Endothelial cell of umbilical vein (primary cell): ENCODE measurements at regions not wholly inside any gene's neighbourhood (a gene's known extent, or its start where the extent isn't known, plus 50 kb on each side); places are given as distances from the start of the nearest gene placed in this dataset.

Source experiments
- BruUV-seq: library from RNA; stranded (reverse); fragments of 400-500 nt; replicated peaks from 2 replicates; lab custom pipeline; 2021; lab: Mats Ljungman, UMichigan
- CTCF ChIA-PET: fragments of 300-600, 350-600 bp; sonication (Branson Sonifier 250); formaldehyde crosslinking; loops from one replicate; lab custom pipeline; 2021; ENCODE audit warnings: antibody characterized with exemption, inconsistent platforms; lab: Charles Lee
- POLR2A ChIA-PET: fragments of 300-600, 350-600 bp; sonication (Branson Sonifier 250); formaldehyde crosslinking; loops from one replicate; lab custom pipeline; 2021; ENCODE audit warnings: antibody characterized with exemption, inconsistent platforms; lab: Charles Lee
- DNase-seq: peaks from one replicate; pipeline ENCODE4 v3.0.0-alpha.2; 2011; ENCODE audit warnings: low read depth, low spot score
- FAIRE-seq: peaks from 2 replicates; lab custom pipeline; 2011; peaks lifted over from hg19 to GRCh38; lab: Jason Lieb, UNC
- H2AFZ ChIP-seq: 2 replicates; pipeline ENCODE4 v1.6.0; 2012; ENCODE audit warnings: low read depth, low read length, control low read depth, inconsistent platforms
- H3K27ac ChIP-seq: 2 replicates; pipeline ENCODE4 v1.5.1; 2011; ENCODE audit warnings: low read depth, mild to moderate bottlenecking, control low read depth, low read length, moderate library complexity; ENCODE audit not compliant: insufficient read depth
- H3K27me3 ChIP-seq, 2 experiments: 2 replicates each; pipeline versions ENCODE4 v1.6.0 to v1.6.1; 2011; ENCODE audit warnings: low read length in 2 of 2, mixed read lengths in 1 of 2; ENCODE audit not compliant: control insufficient read depth in 2 of 2, insufficient read depth in 2 of 2
- H3K36me3 ChIP-seq, 2 experiments: 2 replicates in 1 of 2; 3 replicates in 1 of 2; pipeline ENCODE4 v1.5.1; 2011; ENCODE audit warnings: low read length in 2 of 2, mild to moderate bottlenecking in 1 of 2, moderate library complexity in 1 of 2; ENCODE audit not compliant: control insufficient read depth in 2 of 2, insufficient read depth in 2 of 2; ENCODE audit errors: extremely low read depth in 1 of 2
- H3K4me1 ChIP-seq: 3 replicates; pipeline ENCODE4 v1.5.1; 2011; ENCODE audit warnings: mild to moderate bottlenecking, low read length; ENCODE audit not compliant: control insufficient read depth, insufficient read depth; ENCODE audit errors: extremely low read depth
- H3K4me2 ChIP-seq: 2 replicates; pipeline ENCODE4 v1.6.1; 2011; ENCODE audit warnings: low read length, control low read depth, mixed read lengths; ENCODE audit not compliant: insufficient read depth
- H3K4me3 ChIP-seq, 3 experiments: fragments of 200-600 bp in 1 of 3; sonication (generic), shearing (Covaris generic) in 1 of 3; replicated peaks in 1 of 3; 2 replicates each; pipeline ENCODE4 v1.5.1; 2011 to 2016; ENCODE audit warnings: control low read depth in 3 of 3, low read length in 3 of 3, mild to moderate bottlenecking in 2 of 3, inconsistent platforms in 1 of 3, low read depth in 1 of 3, moderate library complexity in 1 of 3; ENCODE audit not compliant: insufficient read depth in 1 of 3
- H3K79me2 ChIP-seq: 2 replicates; pipeline ENCODE4 v1.6.0; 2012; ENCODE audit warnings: low read length, inconsistent platforms; ENCODE audit not compliant: control insufficient read depth, insufficient read depth
- H3K9ac ChIP-seq: replicated peaks from 2 replicates; pipeline ENCODE3; 2011; ENCODE audit warnings: low read length, control low read depth; ENCODE audit not compliant: insufficient read depth; ENCODE audit errors: extremely low read depth
- H3K9me1 ChIP-seq: replicated peaks from 3 replicates; pipeline ENCODE4 v1.6.0; 2011; ENCODE audit warnings: mild to moderate bottlenecking, low read length; ENCODE audit not compliant: control insufficient read depth, insufficient read depth; ENCODE audit errors: extremely low read depth
- H3K9me3 ChIP-seq: replicated peaks from 2 replicates; pipeline ENCODE4 v1.5.1; 2012; ENCODE audit warnings: low read length, inconsistent platforms; ENCODE audit not compliant: control insufficient read depth, insufficient read depth
- H4K20me1 ChIP-seq: replicated peaks from 2 replicates; pipeline ENCODE3; 2011; ENCODE audit warnings: mild to moderate bottlenecking, low read length; ENCODE audit not compliant: control insufficient read depth, insufficient read depth; ENCODE audit errors: extremely low read depth
- EZH2 ChIP-seq: IDR thresholded peaks from 2 replicates; pipeline ENCODE4 v1.6.1; 2012; ENCODE audit warnings: borderline replicate concordance, low read depth, mild to moderate bottlenecking, moderate library complexity, low read length, inconsistent platforms; ENCODE audit not compliant: severe bottlenecking
- FOS ChIP-seq: IDR thresholded peaks from 2 replicates; pipeline ENCODE4 v1.6.1; 2011; ENCODE audit warnings: mild to moderate bottlenecking, low read length, moderate library complexity, borderline replicate concordance; ENCODE audit not compliant: insufficient read depth
- GATA2 ChIP-seq: IDR thresholded peaks from 2 replicates; pipeline ENCODE4 v1.7.0; 2011; ENCODE audit warnings: low read depth, mild to moderate bottlenecking, moderate library complexity, mixed read lengths, low read length; ENCODE audit not compliant: insufficient read length, insufficient read depth
- JUN ChIP-seq: IDR thresholded peaks from 2 replicates; pipeline ENCODE4 v1.6.1; 2011; ENCODE audit warnings: borderline replicate concordance, low read depth; ENCODE audit not compliant: insufficient read length, insufficient read depth
- MYC ChIP-seq: IDR thresholded peaks from one replicate; pipeline ENCODE4 v1.6.1; 2011; ENCODE audit warnings: mild to moderate bottlenecking, low read depth, low read length
- POLR2A ChIP-seq: IDR thresholded peaks from 2 replicates; pipeline ENCODE4 v1.6.1; 2012; ENCODE audit warnings: low read depth, mild to moderate bottlenecking, control low read depth, low read length
- POLR2AphosphoS5 ChIP-seq: IDR thresholded peaks from 2 replicates; pipeline ENCODE4 v1.6.1; 2012; ENCODE audit warnings: low read depth, mild to moderate bottlenecking, control low read depth, low read length, moderate library complexity; ENCODE audit not compliant: insufficient read depth
- dilution Hi-C: fragments of 300-500 bp; cut with MboI; formaldehyde crosslinking; loops from one replicate; pipeline ENCODE4 v1.15.0; 2019; ENCODE audit warnings: low sequenced_read_pairs; ENCODE audit not compliant: extremely low pct_ligation_motif_present
- intact Hi-C: fragments of 100-400 bp; cut with micrococcal nuclease; formaldehyde crosslinking; loops from one replicate; pipeline ENCODE4 v1.10.0; 2022
- TF ChIP-seq, protein P1 (sequence below), 2 donors: IDR thresholded peaks; 1 replicate in 1 of 2; 2 replicates in 1 of 2; pipeline ENCODE4 v1.5.1; 2011; ENCODE audit warnings: low read length in 2 of 2, mild to moderate bottlenecking in 2 of 2, moderate library complexity in 2 of 2, control low read depth in 1 of 2, inconsistent platforms in 1 of 2, low read depth in 1 of 2; ENCODE audit not compliant: insufficient read depth in 1 of 2; ENCODE audit errors: extremely low read depth in 1 of 2
- TF ChIP-seq, protein P2 (sequence below): IDR thresholded peaks from 2 replicates; pipeline ENCODE4 v1.6.1; 2011; ENCODE audit not compliant: insufficient read depth, insufficient read length

DNA sequence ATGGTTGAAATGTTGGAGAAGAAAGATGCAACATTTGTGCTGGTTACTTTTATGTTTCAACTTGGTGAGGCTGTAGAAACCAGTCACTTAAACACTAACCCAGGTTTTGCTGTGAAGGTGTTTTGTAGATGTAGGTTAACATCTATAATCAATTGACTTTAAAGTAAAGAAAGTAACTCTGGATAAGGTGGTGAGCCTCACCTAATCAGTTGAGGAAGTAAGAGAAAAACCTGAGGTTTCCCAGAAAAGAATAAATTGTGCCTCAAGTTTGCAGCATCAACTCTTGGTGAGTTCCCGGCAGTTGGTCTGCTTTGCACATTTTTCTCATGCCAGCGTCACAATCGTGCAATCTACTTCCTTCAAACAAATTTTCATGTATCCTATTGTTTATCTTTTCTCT is 673.4 kb downstream of the QKI start:
- H3K9me3 ChIP-seq, result no peaks in the 10 kb centered on the region
- no TSS peak for BruUV-seq
- no peak overlapping the region for H3K27ac ChIP-seq
- dilution Hi-C loops (no loop called here), intact Hi-C loops (no loop called here)
- FAIRE-seq (peak; percentile 35), DNase-seq (no peak)
- no peaks in the 10 kb centered on the region for H3K9me1 ChIP-seq
- H2AFZ ChIP-seq, result no peak overlapping the region
- no peak for TF ChIP-seq MYC
- no peak overlapping the region for H3K4me3 ChIP-seq
- peaks cover 20% of the 10 kb centered on the region for H3K4me1 ChIP-seq
- H4K20me1 ChIP-seq, result no peaks in the 10 kb centered on the region
- no peak overlapping the region for H3K9ac ChIP-seq
- H3K27me3 ChIP-seq, result no peaks in the 10 kb centered on the region
- no peak overlapping the region for H3K4me2 ChIP-seq
- ChIA-PET POLR2A (no interaction called here), CTCF (no interaction called here)
- H3K79me2 ChIP-seq, result no peaks in the 10 kb centered on the region
- no peaks in the 10 kb centered on the region for H3K36me3 ChIP-seq

GRCh38 chr6:164087211-164087610 is 672.7 kb downstream of the QKI start:
- Histone ChIP-seq H3K36me3 (no peaks in the 10 kb centered on the region), H3K9ac (no peak overlapping the region), H3K27me3 (no peaks in the 10 kb centered on the region), H3K27ac (no peak overlapping the region), H2AFZ (no peak overlapping the region), H4K20me1 (no peaks in the 10 kb centered on the region), H3K4me3 (no peak overlapping the region), H3K9me3 (no peaks in the 10 kb centered on the region), H3K4me1 (peaks cover 20% of the 10 kb centered on the region), H3K79me2 (no peaks in the 10 kb centered on the region), H3K9me1 (no peaks in the 10 kb centered on the region), H3K4me2 (no peak overlapping the region)
- TF ChIP-seq EZH2 (no peak), GATA2 (no peak), POLR2AphosphoS5 (no peak), FOS (no peak), JUN (no peak), POLR2A (no peak), MYC (no peak)
- TF ChIP-seq, protein P1, sequence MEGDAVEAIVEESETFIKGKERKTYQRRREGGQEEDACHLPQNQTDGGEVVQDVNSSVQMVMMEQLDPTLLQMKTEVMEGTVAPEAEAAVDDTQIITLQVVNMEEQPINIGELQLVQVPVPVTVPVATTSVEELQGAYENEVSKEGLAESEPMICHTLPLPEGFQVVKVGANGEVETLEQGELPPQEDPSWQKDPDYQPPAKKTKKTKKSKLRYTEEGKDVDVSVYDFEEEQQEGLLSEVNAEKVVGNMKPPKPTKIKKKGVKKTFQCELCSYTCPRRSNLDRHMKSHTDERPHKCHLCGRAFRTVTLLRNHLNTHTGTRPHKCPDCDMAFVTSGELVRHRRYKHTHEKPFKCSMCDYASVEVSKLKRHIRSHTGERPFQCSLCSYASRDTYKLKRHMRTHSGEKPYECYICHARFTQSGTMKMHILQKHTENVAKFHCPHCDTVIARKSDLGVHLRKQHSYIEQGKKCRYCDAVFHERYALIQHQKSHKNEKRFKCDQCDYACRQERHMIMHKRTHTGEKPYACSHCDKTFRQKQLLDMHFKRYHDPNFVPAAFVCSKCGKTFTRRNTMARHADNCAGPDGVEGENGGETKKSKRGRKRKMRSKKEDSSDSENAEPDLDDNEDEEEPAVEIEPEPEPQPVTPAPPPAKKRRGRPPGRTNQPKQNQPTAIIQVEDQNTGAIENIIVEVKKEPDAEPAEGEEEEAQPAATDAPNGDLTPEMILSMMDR (IDR thresholded peaks at IDR 0.05; ENCODE audit: extremely low read depth in 1 of 2, insufficient read depth in 1 of 2, low read depth in 1 of 2, low read length in 2 of 2), result no peak
- TF ChIP-seq, protein P2, sequence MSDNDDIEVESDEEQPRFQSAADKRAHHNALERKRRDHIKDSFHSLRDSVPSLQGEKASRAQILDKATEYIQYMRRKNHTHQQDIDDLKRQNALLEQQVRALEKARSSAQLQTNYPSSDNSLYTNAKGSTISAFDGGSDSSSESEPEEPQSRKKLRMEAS, result no peak
- ChIA-PET POLR2A (no interaction called here), CTCF (no interaction called here)
- FAIRE-seq (no peak), DNase-seq (no peak)
- intact Hi-C loops, result no loop called here
- dilution Hi-C loops, result no loop called here
- BruUV-seq, result no TSS peak
